GM12891 (cell line): ENCODE measurements at regions not wholly inside any gene's neighbourhood (a gene's known extent, or its start where the extent isn't known, plus 50 kb on each side); places are given as distances from the start of the nearest gene placed in this dataset.

Experiments used
- POLR2A ChIP-seq: IDR thresholded peaks from 2 replicates; pipeline ENCODE4 v1.6.1; 2011; ENCODE audit warnings: low read depth, low read length, control low read depth
- POLR2AphosphoS5 ChIP-seq: IDR thresholded peaks from 2 replicates; pipeline ENCODE4 v1.6.1; 2011; ENCODE audit warnings: low read depth, low read length, control low read depth
- POU2F2 ChIP-seq: IDR thresholded peaks from 2 replicates; pipeline ENCODE4 v1.6.1; 2011; ENCODE audit warnings: low read depth, mild to moderate bottlenecking, control low read depth, low read length, moderate library complexity
- SPI1 ChIP-seq: IDR thresholded peaks from 2 replicates; pipeline ENCODE4 v1.6.1; 2011; ENCODE audit warnings: low read depth, low read length, control low read depth
- TAF1 ChIP-seq: IDR thresholded peaks from 2 replicates; pipeline ENCODE4 v1.6.1; 2011; ENCODE audit warnings: low read depth, low read length, control low read depth

GRCh38 chr5:112109331-112110007 is 309.6 kb downstream of the EPB41L4A start:
- TF ChIP-seq POLR2AphosphoS5 (no peak), POLR2A (no peak), POU2F2 (no peak), SPI1 (no peak), TAF1 (no peak)
